MCF 10A (cell line): ENCODE measurements at regions not wholly inside any gene's neighbourhood (a gene's known extent, or its start where the extent isn't known, plus 50 kb on each side); places are given as distances from the start of the nearest gene placed in this dataset.
A peak's percentile ranks its signal among the peaks of the same experiment; 100 is the strongest.
"Not testable (repeated sequence)": the region's sequence is repeated elsewhere in the genome, so short reads cannot be mapped to it uniquely, and the experiment has no call there.

Experiments
- BruUV-seq: library from RNA; stranded (reverse); fragments of 400-500 nt; replicated peaks from 2 replicates; lab custom pipeline; 2021; lab: Mats Ljungman, UMichigan
- CTCF ChIA-PET: fragments of 300-600 bp; sonication (Branson Sonifier 250); formaldehyde crosslinking; extraction: SDS; loops from one replicate; lab custom pipeline; 2021; ENCODE audit warnings: antibody characterized with exemption, inconsistent platforms; lab: Yijun Ruan, JAX
- POLR2A ChIA-PET: fragments of 300-600, 350-650 bp; sonication (Branson Sonifier 250); formaldehyde crosslinking; extraction: SDS; loops from one replicate; lab custom pipeline; 2020; ENCODE audit warnings: antibody characterized with exemption, inconsistent platforms; lab: Yijun Ruan, JAX
- DNase-seq: peaks from one replicate; pipeline ENCODE4 v3.0.0-alpha.2; 2018; ENCODE audit not compliant: unreplicated experiment
- H3K27ac Mint-ChIP-seq: one replicate; pipeline ENCODE4 v1.8.0; 2022; ENCODE audit warnings: mild to moderate bottlenecking, low read depth, mixed read lengths; ENCODE audit not compliant: unreplicated experiment
- H3K27me3 Mint-ChIP-seq: one replicate; pipeline ENCODE4 v1.8.0; 2022; ENCODE audit warnings: mixed read lengths; ENCODE audit not compliant: insufficient read depth, unreplicated experiment
- H3K36me3 Mint-ChIP-seq: one replicate; pipeline ENCODE4 v1.8.0; 2022; ENCODE audit warnings: mild to moderate bottlenecking, moderate library complexity, mixed read lengths; ENCODE audit not compliant: insufficient read depth, unreplicated experiment
- H3K4me1 Mint-ChIP-seq: one replicate; pipeline ENCODE4 v1.8.0; 2022; ENCODE audit warnings: mixed read lengths; ENCODE audit not compliant: insufficient read depth, unreplicated experiment
- H3K4me3 Mint-ChIP-seq: one replicate; pipeline ENCODE4 v1.8.0; 2022; ENCODE audit warnings: mild to moderate bottlenecking, moderate library complexity, mixed read lengths; ENCODE audit not compliant: unreplicated experiment
- H3K9me3 Mint-ChIP-seq: one replicate; pipeline ENCODE4 v1.8.0; 2022; ENCODE audit warnings: mixed read lengths; ENCODE audit not compliant: unreplicated experiment
- CTCF ChIP-seq: fragments of 200-600 bp; IDR thresholded peaks from one replicate; pipeline ENCODE4 v1.8.0; 2022; ENCODE audit warnings: antibody characterized with exemption, mild to moderate bottlenecking; ENCODE audit not compliant: unreplicated experiment
- intact Hi-C: fragments of 100-400 bp; cut with micrococcal nuclease; formaldehyde crosslinking; loops from 2 replicates; pipeline ENCODE4 v1.14.1; 2022

- Mint-ChIP-seq H3K9me3 (peaks cover 22% of the 10 kb centered on the region), H3K4me3 (no peak overlapping the region), H3K27me3 (no peaks in the 10 kb centered on the region), H3K36me3 (peaks cover 7% of the 10 kb centered on the region), H3K27ac (no peak overlapping the region), H3K4me1 (no peaks in the 10 kb centered on the region)
- POLR2A ChIA-PET: no interaction called here
- no TSS peak for BruUV-seq
- intact Hi-C loops: no loop called here
- CTCF ChIA-PET: interaction anchor here (0.9 kb wide), 1 partner anchor 12 kb away, joined by 3 read pairs; no protein-coding TSS in a partner anchor
- no peak for TF ChIP-seq CTCF
- DNase-seq: peak; percentile 67
These were observed 102.3 kb downstream of the F11 start for GRCh38 chr4:186368281-186368680.

GRCh38 chr4:186366326-186366725 lies 100.3 kb downstream of the F11 start:
- intact Hi-C loops: no loop called here
- POLR2A ChIA-PET: interaction anchor here (0.6 kb wide), 1 partner anchor 35 kb away, joined by 3 read pairs; no protein-coding TSS in a partner anchor
- Mint-ChIP-seq H3K27ac (no peak overlapping the region), H3K27me3 (no peaks in the 10 kb centered on the region), H3K4me1 (no peaks in the 10 kb centered on the region), H3K9me3 (peaks cover 24% of the 10 kb centered on the region), H3K4me3 (no peak overlapping the region), H3K36me3 (peaks cover 7% of the 10 kb centered on the region)
- no TSS peak for BruUV-seq
- no peak for DNase-seq
- CTCF ChIA-PET: no interaction called here
- no peak for TF ChIP-seq CTCF

- peak; percentile 24 for TF ChIP-seq CTCF
- CTCF ChIA-PET: interaction anchor here (1.1 kb wide), 1 partner anchor 63 kb away, joined by 4 read pairs; no protein-coding TSS in a partner anchor
- POLR2A ChIA-PET, H3K36me3 Mint-ChIP-seq, H3K4me1 Mint-ChIP-seq, H3K27me3 Mint-ChIP-seq, intact Hi-C loops, H3K27ac Mint-ChIP-seq, BruUV-seq, H3K4me3 Mint-ChIP-seq: not testable (repeated sequence)
- H3K9me3 Mint-ChIP-seq: peaks cover 24% of the 10 kb centered on the region
- peak; percentile 11 for DNase-seq
These were observed 97.0 kb downstream of the F11 start for GRCh38 chr4:186363038-186363437.

GRCh38 chr4:186360551-186360950 lies 94.6 kb downstream of the F11 start:
- Mint-ChIP-seq H3K27me3 (no peaks in the 10 kb centered on the region), H3K4me3 (no peak overlapping the region), H3K36me3 (peaks cover 7% of the 10 kb centered on the region), H3K27ac (no peak overlapping the region), H3K4me1 (peaks cover 5% of the 10 kb centered on the region), H3K9me3 (peaks cover 30% of the 10 kb centered on the region)
- TF ChIP-seq CTCF: no peak
- CTCF ChIA-PET: interaction anchor here (0.7 kb wide), 1 partner anchor 111 kb away, joined by 3 read pairs; no protein-coding TSS in a partner anchor
- POLR2A ChIA-PET: no interaction called here
- BruUV-seq: no TSS peak
- no peak for DNase-seq
- intact Hi-C loops: no loop called here
